K562 (cell line): ENCODE measurements at regions not wholly inside any gene's neighbourhood (a gene's known extent, or its start where the extent isn't known, plus 50 kb on each side); places are given as distances from the start of the nearest gene placed in this dataset.

ENCODE experiments used
- ARID3A ChIP-seq: IDR thresholded peaks from 2 replicates; pipeline ENCODE4 v1.6.1; 2012; ENCODE audit warnings: low read depth, low read length, improper control_type of control experiment, borderline replicate concordance
- ATF4 ChIP-seq: fragments of 450-650 bp; formaldehyde crosslinking; IDR thresholded peaks from 2 replicates; pipeline ENCODE4 v1.4.0; 2022; ENCODE audit warnings: mild to moderate bottlenecking, moderate library complexity
- CBX2 ChIP-seq: fragments of 200-600 bp; sonication (generic); IDR thresholded peaks from one replicate; pipeline ENCODE4 v1.6.1; 2012; ENCODE audit warnings: mild to moderate bottlenecking, low read length, inconsistent platforms; ENCODE audit not compliant: insufficient read depth, poor library complexity, severe bottlenecking
- ELF4 ChIP-seq: fragments of 450-650 bp; formaldehyde crosslinking; IDR thresholded peaks from 2 replicates; pipeline ENCODE4 v1.4.0; 2022; ENCODE audit warnings: missing genetic modification characterization
- FOXP4 ChIP-seq: sonication (generic); formaldehyde crosslinking; IDR thresholded peaks from 2 replicates; pipeline ENCODE4 v1.8.0; 2022; ENCODE audit warnings: mild to moderate bottlenecking, missing genetic modification reagents, borderline replicate concordance
- KLF6 ChIP-seq: fragments of 250-450 bp; sonication (Bioruptor Pico); IDR thresholded peaks from 2 replicates; pipeline ENCODE4 v1.4.0; 2020; ENCODE audit warnings: mild to moderate bottlenecking, moderate library complexity, borderline replicate concordance
- PYGO2 ChIP-seq: fragments of 450-650 bp; IDR thresholded peaks from 2 replicates; pipeline ENCODE4 v1.6.1; 2016; ENCODE audit warnings: mild to moderate bottlenecking, missing genetic modification characterization, moderate library complexity, missing compliant biosample characterization
- ZBTB40 ChIP-seq, 2 experiments: fragments of 450-650 bp in 1 of 2; sonication (generic) in 1 of 2; formaldehyde crosslinking in 1 of 2; IDR thresholded peaks; 2 replicates each; pipeline versions ENCODE4 v1.7.1 to v1.9.0; 2016 to 2022; ENCODE audit warnings: inconsistent platforms in 1 of 2, mild to moderate bottlenecking in 1 of 2, missing genetic modification reagents in 1 of 2
- ZNF583 ChIP-seq: fragments of 250-450 bp; sonication (Bioruptor Pico); IDR thresholded peaks from 2 replicates; pipeline ENCODE4 v1.4.0; 2020
- ZNF778 ChIP-seq: fragments of 450-650 bp; formaldehyde crosslinking; IDR thresholded peaks from 2 replicates; pipeline ENCODE4 v1.4.0; 2020; ENCODE audit warnings: mild to moderate bottlenecking, moderate library complexity

- no peak for TF ChIP-seq ZBTB40 (IDR thresholded peaks at IDR 0.05)
- no peak for TF ChIP-seq ZBTB40 (CRISPR knock-in tag; IDR thresholded peaks at IDR 0.05)
- TF ChIP-seq ARID3A: no peak
- no peak for TF ChIP-seq ATF4
- no peak for TF ChIP-seq KLF6 (CRISPR knock-in tag)
- TF ChIP-seq PYGO2: no peak
- TF ChIP-seq CBX2: no peak
- no peak for TF ChIP-seq ZNF583 (CRISPR knock-in tag)
- TF ChIP-seq ELF4 (CRISPR knock-in tag): no peak
- no peak for TF ChIP-seq FOXP4 (CRISPR knock-in tag)
- no peak for TF ChIP-seq ZNF778 (CRISPR knock-in tag)
Observed at GRCh38 chr10:130728531-130729215, 582.8 kb downstream of the TCERG1L start (continued).
